ENCODE measurements at regions not wholly inside any gene's neighbourhood (a gene's known extent, or its start where the extent isn't known, plus 50 kb on each side); places are given as distances from the start of the nearest gene placed in this dataset.

DNA sequence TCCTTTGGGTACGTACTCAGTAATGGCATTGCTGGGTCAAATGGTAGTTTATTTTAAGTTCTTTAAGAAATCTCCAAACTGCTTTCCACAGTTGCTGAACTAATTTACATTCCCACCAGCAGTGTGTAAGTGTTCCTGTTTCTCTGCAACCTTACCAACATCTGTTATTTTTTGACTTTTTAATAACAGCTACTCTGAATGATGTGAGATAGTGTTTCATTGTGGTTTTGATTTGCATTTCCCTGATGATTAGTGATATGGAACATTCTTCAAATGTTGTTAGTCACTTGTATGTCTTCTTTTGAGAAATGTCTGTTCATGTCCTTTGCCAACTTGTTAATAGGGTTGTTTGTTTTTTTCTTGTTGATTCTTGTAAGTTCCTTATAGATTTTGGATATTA lies 558.9 kb downstream of the SH2D4B start:
- TF ChIP-seq, protein P1, sequence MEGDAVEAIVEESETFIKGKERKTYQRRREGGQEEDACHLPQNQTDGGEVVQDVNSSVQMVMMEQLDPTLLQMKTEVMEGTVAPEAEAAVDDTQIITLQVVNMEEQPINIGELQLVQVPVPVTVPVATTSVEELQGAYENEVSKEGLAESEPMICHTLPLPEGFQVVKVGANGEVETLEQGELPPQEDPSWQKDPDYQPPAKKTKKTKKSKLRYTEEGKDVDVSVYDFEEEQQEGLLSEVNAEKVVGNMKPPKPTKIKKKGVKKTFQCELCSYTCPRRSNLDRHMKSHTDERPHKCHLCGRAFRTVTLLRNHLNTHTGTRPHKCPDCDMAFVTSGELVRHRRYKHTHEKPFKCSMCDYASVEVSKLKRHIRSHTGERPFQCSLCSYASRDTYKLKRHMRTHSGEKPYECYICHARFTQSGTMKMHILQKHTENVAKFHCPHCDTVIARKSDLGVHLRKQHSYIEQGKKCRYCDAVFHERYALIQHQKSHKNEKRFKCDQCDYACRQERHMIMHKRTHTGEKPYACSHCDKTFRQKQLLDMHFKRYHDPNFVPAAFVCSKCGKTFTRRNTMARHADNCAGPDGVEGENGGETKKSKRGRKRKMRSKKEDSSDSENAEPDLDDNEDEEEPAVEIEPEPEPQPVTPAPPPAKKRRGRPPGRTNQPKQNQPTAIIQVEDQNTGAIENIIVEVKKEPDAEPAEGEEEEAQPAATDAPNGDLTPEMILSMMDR (IDR thresholded peaks at IDR 0.05; ENCODE audit: insufficient read depth, low read length, poor library complexity, severe bottlenecking), result no peak
- no peak for TF ChIP-seq EZH2phosphoT487 (conservative IDR thresholded peaks at IDR 0.05; ENCODE audit: low read length)

Measured in SU-DHL-6 (cell line).